NCI-H1048 (cell line): ENCODE measurements at regions not wholly inside any gene's neighbourhood (a gene's known extent, or its start where the extent isn't known, plus 50 kb on each side); places are given as distances from the start of the nearest gene placed in this dataset.
A peak's percentile ranks its signal among the peaks of the same experiment; 100 is the strongest.
"Not testable (repeated sequence)": the region's sequence is repeated elsewhere in the genome, so short reads cannot be mapped to it uniquely, and the experiment has no call there.

Experiments used
- DNase-seq: peaks from one replicate; lab custom pipeline; 2025; lab: John Stamatoyannopoulos, UW

GRCh38 chr1:228611707-228612106 lies 123.6 kb upstream of the RHOU start:
- DNase-seq, result not testable (repeated sequence)

GRCh38 chr1:228622002-228622716 lies 113.1 kb upstream of the RHOU start:
- not testable (repeated sequence) for DNase-seq

GRCh38 chr1:228626481-228626880 lies 108.8 kb upstream of the RHOU start:
- DNase-seq, result not testable (repeated sequence)

- not testable (repeated sequence) for DNase-seq
These were observed 102.4 kb upstream of the RHOU start for GRCh38 chr1:228632858-228633257.

- not testable (repeated sequence) for DNase-seq
These were observed 100.0 kb upstream of the RHOU start for GRCh38 chr1:228635304-228635703.

GRCh38 chr1:228637529-228637928 lies 97.8 kb upstream of the RHOU start:
- not testable (repeated sequence) for DNase-seq

- DNase-seq, result no peak
These were observed 88.4 kb upstream of the RHOU start for GRCh38 chr1:228646717-228647522.

- DNase-seq, result no peak
These were observed 87.5 kb upstream of the RHOU start for GRCh38 chr1:228647523-228648444.

GRCh38 chr1:228648647-228649383 lies 86.5 kb upstream of the RHOU start:
- no peak for DNase-seq

GRCh38 chr1:228650141-228650540 lies 85.1 kb upstream of the RHOU start:
- no peak for DNase-seq

- DNase-seq, result no peak
These were observed 84.3 kb upstream of the RHOU start for GRCh38 chr1:228650946-228651345.

GRCh38 chr1:228652116-228652515 lies 83.2 kb upstream of the RHOU start:
- DNase-seq, result no peak

GRCh38 chr1:228653057-228653456 lies 82.2 kb upstream of the RHOU start:
- DNase-seq, result not testable (repeated sequence)

- no peak for DNase-seq
These were observed 81.5 kb upstream of the RHOU start for GRCh38 chr1:228653748-228654147.

- no peak for DNase-seq
These were observed 79.4 kb upstream of the RHOU start for GRCh38 chr1:228655796-228656394.

GRCh38 chr1:228662007-228662689 lies 73.1 kb upstream of the RHOU start:
- DNase-seq, result not testable (repeated sequence)

- peak; percentile 62 for DNase-seq
These were observed 70.8 kb upstream of the RHOU start for GRCh38 chr1:228664399-228664914.

GRCh38 chr1:228666686-228667623 lies 68.3 kb upstream of the RHOU start:
- no peak for DNase-seq
